NT2/D1 (cell line): ENCODE measurements at regions not wholly inside any gene's neighbourhood (a gene's known extent, or its start where the extent isn't known, plus 50 kb on each side); places are given as distances from the start of the nearest gene placed in this dataset.

ENCODE experiments used
- DNase-seq: peaks from one replicate; pipeline ENCODE4 v3.0.0-alpha.2; 2011; ENCODE audit warnings: low read depth, low spot score
- H3K27me3 ChIP-seq: 2 replicates; pipeline ENCODE4 v1.6.0; 2011; ENCODE audit warnings: mild to moderate bottlenecking; ENCODE audit not compliant: insufficient read length, insufficient read depth
- H3K36me3 ChIP-seq: 2 replicates; pipeline ENCODE4 v1.6.1; 2011; ENCODE audit warnings: mild to moderate bottlenecking, low read length, mixed read lengths; ENCODE audit not compliant: insufficient read depth, insufficient read length
- H3K4me1 ChIP-seq: 2 replicates; pipeline ENCODE4 v1.5.1; 2011; ENCODE audit not compliant: insufficient read depth, insufficient read length
- H3K4me3 ChIP-seq: 2 replicates; pipeline ENCODE4 v1.5.1; 2011; ENCODE audit warnings: low read depth; ENCODE audit not compliant: insufficient read length
- H3K9ac ChIP-seq: 2 replicates; pipeline ENCODE4 v1.6.0; 2011; ENCODE audit warnings: low read depth; ENCODE audit not compliant: insufficient read length
- H3K9me3 ChIP-seq: 2 replicates; pipeline ENCODE4 v1.5.1; 2011; ENCODE audit warnings: mild to moderate bottlenecking, low read length; ENCODE audit not compliant: insufficient read depth
- SUZ12 ChIP-seq: IDR thresholded peaks from 2 replicates; pipeline ENCODE4 v1.6.1; 2011; ENCODE audit not compliant: insufficient read length, insufficient read depth; ENCODE audit errors: extremely low read depth
- YY1 ChIP-seq: IDR thresholded peaks from 2 replicates; pipeline ENCODE4 v1.6.1; 2011; ENCODE audit not compliant: insufficient read length, insufficient read depth
- ZNF274 ChIP-seq: IDR thresholded peaks from 2 replicates; pipeline ENCODE4 v1.6.1; 2011; ENCODE audit warnings: mild to moderate bottlenecking, low read depth, low read length

DNA sequence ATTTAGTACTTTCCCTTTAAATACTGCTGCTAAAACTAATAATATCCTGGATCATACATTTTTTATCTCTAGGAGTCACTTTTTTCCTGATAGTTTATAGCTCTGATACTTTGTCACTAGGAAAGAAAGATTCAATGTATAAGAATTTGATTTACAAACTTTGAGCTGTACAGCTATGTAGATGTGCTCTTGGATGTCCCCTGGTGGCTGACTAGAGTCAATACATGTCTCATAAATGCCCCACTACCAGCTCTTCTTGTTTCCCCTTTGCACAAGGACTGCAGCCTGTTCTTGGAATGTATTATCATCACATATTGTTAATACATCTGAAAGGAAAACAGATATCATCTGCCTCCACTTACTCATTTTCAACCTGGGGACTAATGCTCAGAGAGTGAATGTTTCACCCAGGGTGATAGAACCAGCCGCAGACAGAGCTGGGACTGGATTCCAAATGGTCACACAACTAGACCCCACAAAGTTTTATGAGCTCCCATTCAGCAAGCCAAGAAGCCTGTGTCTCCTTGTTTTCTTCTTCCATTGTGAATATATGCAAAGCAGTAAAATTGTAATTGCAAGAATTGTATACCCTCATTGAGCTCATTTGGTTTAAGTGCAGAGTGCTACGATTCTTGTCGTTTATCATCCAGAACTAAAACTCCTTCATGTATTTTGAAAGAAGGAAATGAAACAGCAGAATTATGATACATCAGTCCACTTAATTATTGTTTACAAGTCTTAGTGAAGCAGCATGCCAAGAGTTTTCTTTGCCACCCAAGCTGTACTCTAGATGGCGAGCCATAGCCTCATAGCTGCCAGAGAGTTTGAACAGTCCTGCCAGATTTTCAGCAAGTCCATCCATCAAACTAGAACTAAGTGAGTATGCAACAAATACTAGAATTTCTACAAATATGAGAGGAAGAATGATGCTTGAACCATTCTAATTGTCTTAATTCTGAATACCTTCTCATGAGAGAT, 261.6 kb upstream of the LMCD1 start:
- Histone ChIP-seq H3K9ac (no peak overlapping the region), H3K36me3 (no peaks in the 10 kb centered on the region), H3K4me3 (no peak overlapping the region), H3K9me3 (no peaks in the 10 kb centered on the region), H3K27me3 (no peaks in the 10 kb centered on the region), H3K4me1 (no peaks in the 10 kb centered on the region)
- peak; percentile 59 for DNase-seq
- TF ChIP-seq SUZ12 = no peak
- TF ChIP-seq ZNF274 = no peak
- TF ChIP-seq YY1 = no peak

DNA sequence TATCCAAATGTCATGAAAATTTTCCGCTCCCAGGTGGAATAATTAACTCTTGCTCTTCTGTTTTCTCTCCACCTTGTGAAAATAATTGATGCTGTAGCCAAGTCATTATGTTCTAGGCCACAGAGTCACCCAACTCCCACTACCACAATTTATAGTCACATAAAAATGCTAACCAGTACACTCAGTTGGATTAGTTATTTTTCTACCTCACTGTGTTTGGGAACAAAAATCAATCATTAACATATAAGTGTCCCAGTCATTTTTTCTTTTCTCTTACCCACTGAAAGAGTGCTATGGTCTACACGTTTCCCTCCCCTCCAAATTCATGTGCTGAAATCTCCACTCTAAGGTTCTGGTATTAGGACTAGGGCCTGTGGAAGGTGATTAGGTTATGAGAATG, 255.6 kb upstream of the LMCD1 start:
- DNase-seq = no peak
- Histone ChIP-seq H3K9ac (no peak overlapping the region), H3K27me3 (no peaks in the 10 kb centered on the region), H3K36me3 (no peaks in the 10 kb centered on the region), H3K4me1 (no peaks in the 10 kb centered on the region), H3K9me3 (no peaks in the 10 kb centered on the region), H3K4me3 (no peak overlapping the region)
- TF ChIP-seq YY1 = no peak
- TF ChIP-seq SUZ12 = no peak
- TF ChIP-seq ZNF274 = no peak

DNA sequence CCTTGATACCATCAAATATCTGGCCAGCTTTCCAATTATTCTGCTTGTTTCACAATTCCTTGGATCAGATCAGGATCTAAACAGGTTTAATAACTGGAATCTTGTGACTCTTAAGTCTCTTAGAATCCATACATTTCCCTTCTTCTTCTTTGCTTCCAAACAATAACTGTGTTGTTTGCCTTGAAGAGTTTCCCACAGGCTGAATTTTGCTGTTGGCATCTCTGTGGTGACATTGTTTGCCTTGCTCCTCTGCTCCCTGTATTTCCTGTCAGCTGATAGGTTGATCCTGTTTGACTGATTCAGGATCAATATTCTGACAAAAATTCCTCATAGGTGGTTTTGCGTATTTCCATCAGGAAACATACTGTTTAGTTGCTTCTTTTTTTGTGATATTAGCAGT, 248.4 kb upstream of the LMCD1 start:
- no peak for DNase-seq
- no peaks in the 10 kb centered on the region for H3K36me3 ChIP-seq
- H3K9ac ChIP-seq = no peak overlapping the region
- no peak for TF ChIP-seq ZNF274
- no peak for TF ChIP-seq SUZ12
- no peak for TF ChIP-seq YY1
- no peak overlapping the region for H3K4me3 ChIP-seq
- no peaks in the 10 kb centered on the region for H3K27me3 ChIP-seq
- H3K9me3 ChIP-seq = no peaks in the 10 kb centered on the region
- no peaks in the 10 kb centered on the region for H3K4me1 ChIP-seq

DNA sequence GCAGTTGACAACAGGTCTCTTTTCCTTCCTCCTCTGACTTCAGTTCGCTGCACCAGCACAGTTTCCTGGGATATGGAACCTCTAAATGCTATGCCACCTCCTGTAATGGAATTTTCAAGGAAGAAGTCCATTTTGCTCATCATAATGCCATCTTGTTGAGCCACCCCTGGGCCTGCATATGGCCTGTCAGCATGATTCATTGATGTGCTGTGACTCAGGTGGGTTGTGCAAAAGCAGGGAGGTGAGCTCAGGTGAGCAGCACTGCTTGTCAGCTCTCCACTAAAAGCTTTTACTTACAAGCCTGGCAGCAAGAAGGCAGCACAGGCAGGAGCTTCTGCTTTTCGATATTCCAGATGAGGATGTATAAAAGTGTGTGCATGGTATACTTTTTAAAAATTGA, 247.1 kb upstream of the LMCD1 start:
- Histone ChIP-seq H3K27me3 (no peaks in the 10 kb centered on the region), H3K9ac (no peak overlapping the region), H3K4me1 (no peaks in the 10 kb centered on the region), H3K36me3 (no peaks in the 10 kb centered on the region), H3K9me3 (no peaks in the 10 kb centered on the region), H3K4me3 (no peak overlapping the region)
- no peak for DNase-seq
- TF ChIP-seq YY1 (no peak), ZNF274 (no peak), SUZ12 (no peak)

DNA sequence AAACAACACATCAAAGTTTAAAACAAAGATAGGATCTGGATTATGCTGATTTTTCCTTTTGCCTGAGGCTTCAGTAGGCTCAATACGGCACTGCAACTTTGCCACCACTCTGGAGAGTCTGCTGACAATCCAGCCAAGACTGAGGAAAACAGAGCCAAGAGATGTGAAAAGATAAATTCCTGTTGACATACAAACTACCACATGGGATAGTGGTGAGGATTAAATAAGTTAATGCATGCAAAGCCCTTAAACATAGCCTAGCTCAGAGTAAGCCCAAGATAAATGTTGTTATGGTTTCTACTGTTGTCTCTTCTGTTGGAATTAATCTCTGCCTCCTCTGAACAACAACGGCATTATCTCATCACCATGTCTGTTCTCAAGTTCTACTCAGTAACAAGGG, 245.9 kb upstream of the LMCD1 start:
- H3K9ac ChIP-seq = no peak overlapping the region
- H3K4me3 ChIP-seq = no peak overlapping the region
- TF ChIP-seq SUZ12 (no peak), ZNF274 (no peak), YY1 (no peak)
- H3K27me3 ChIP-seq = no peaks in the 10 kb centered on the region
- no peak for DNase-seq
- H3K36me3 ChIP-seq = no peaks in the 10 kb centered on the region
- no peaks in the 10 kb centered on the region for H3K9me3 ChIP-seq
- no peaks in the 10 kb centered on the region for H3K4me1 ChIP-seq

DNA sequence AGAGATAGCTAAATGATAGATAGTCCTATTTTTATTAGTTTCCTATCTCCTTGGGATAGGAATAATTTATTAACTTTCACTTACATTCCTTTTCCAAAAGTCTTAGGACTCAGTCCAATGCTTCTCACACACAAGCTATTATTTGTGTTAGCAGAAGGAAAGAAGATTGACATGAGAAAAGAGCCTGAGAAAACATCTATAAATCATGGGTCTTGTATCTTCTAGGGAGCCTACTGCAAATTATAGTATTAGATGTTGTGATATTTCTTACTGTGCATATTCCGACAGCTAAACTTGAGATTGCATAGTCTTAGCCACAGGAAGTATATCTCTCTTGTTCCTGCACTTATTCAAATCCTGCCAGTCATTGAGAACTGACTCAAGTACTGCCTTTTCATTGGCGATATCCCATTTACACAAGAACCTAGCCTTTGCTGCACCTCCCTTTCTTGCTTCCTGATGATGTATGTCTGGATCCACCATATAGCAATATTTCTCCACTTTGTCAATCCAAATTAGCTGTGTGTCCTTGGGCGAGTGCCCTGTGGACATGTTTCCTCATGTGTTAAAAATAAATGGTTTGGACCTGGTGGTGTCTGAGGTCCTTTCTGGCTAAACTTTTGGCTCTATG, 245.1 kb upstream of the LMCD1 start:
- no peaks in the 10 kb centered on the region for H3K36me3 ChIP-seq
- no peaks in the 10 kb centered on the region for H3K4me1 ChIP-seq
- no peaks in the 10 kb centered on the region for H3K27me3 ChIP-seq
- no peak overlapping the region for H3K9ac ChIP-seq
- no peaks in the 10 kb centered on the region for H3K9me3 ChIP-seq
- TF ChIP-seq YY1 = no peak
- no peak for DNase-seq
- no peak overlapping the region for H3K4me3 ChIP-seq

DNA sequence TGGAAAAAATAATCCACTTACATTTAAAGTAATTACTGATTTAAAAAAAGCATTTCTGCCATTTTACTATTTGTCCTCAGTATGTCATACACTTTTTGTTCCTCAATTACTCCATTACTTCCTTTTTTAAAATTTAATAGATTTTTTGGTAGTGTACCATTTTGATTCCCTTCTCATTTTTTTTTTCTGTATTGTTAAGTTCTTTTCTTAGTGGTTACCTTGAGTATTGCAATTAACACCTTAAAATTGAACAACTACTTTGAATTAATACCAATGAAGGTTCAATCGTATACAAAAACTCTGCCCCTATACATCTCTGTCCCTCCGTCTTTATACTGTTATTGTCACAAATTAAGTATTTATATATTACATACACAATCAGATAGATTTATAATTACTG, 240.6 kb upstream of the LMCD1 start:
- TF ChIP-seq SUZ12 (no peak), YY1 (no peak), ZNF274 (no peak)
- no peak overlapping the region for H3K4me3 ChIP-seq
- H3K27me3 ChIP-seq = no peaks in the 10 kb centered on the region
- DNase-seq = no peak
- H3K4me1 ChIP-seq = no peaks in the 10 kb centered on the region
- H3K9ac ChIP-seq = no peak overlapping the region
- no peaks in the 10 kb centered on the region for H3K9me3 ChIP-seq
- no peaks in the 10 kb centered on the region for H3K36me3 ChIP-seq
